Muscle of leg (tissue), 3 donors: ENCODE measurements at regions not wholly inside any gene's neighbourhood (a gene's known extent, or its start where the extent isn't known, plus 50 kb on each side); places are given as distances from the start of the nearest gene placed in this dataset.
"Not testable (repeated sequence)": the region's sequence is repeated elsewhere in the genome, so short reads cannot be mapped to it uniquely, and the experiment has no call there.

Experiments
- DNase-seq: peaks from one replicate; pipeline ENCODE4 v3.0.0; 2013
- H3K27ac ChIP-seq: one replicate; pipeline ENCODE4 v1.5.1; 2013; ENCODE audit warnings: mild to moderate bottlenecking, low read length, control low read depth
- H3K27me3 ChIP-seq: one replicate; pipeline ENCODE4 v1.6.1; 2013; ENCODE audit warnings: low read length; ENCODE audit not compliant: control insufficient read depth, insufficient read depth
- H3K36me3 ChIP-seq: one replicate; pipeline ENCODE4 v1.6.1; 2013; ENCODE audit warnings: low read length; ENCODE audit not compliant: control insufficient read depth, insufficient read depth
- H3K4me1 ChIP-seq: one replicate; pipeline ENCODE4 v1.6.1; 2013; ENCODE audit warnings: low read length; ENCODE audit not compliant: control insufficient read depth, insufficient read depth
- H3K4me3 ChIP-seq: one replicate; pipeline ENCODE4 v1.5.1; 2013; ENCODE audit warnings: low read length, control low read depth
- H3K9me3 ChIP-seq: replicated peaks from 2 replicates; pipeline ENCODE4 v1.6.1; 2013; ENCODE audit warnings: low read depth, low read length; ENCODE audit not compliant: control insufficient read depth
- WGBS: methylation state at CpG from one replicate; pipeline ENCODE4 v1.1.5; 2013; ENCODE audit warnings: missing lambda C conversion rate; ENCODE audit not compliant: insufficient coverage; 5-methylcytosine and 5-hydroxymethylcytosine counted together

- WGBS = no CpG with 5 or more reads among the region's 6 CpGs
- peaks cover 6% of the 10 kb centered on the region for H3K27me3 ChIP-seq
- DNase-seq = peak; percentile 72
Measured at GRCh38 chr9:88831713-88832407, 159.4 kb upstream of the S1PR3 start.

GRCh38 chr9:88833946-88834345 lies 157.3 kb upstream of the S1PR3 start:
- no peak overlapping the region for H3K27ac ChIP-seq
- H3K9me3 ChIP-seq = no peaks in the 10 kb centered on the region
- no peaks in the 10 kb centered on the region for H3K36me3 ChIP-seq
- H3K4me1 ChIP-seq = peaks cover 11% of the 10 kb centered on the region
- peak; percentile 42 for DNase-seq
- H3K4me3 ChIP-seq = no peak overlapping the region
- H3K27me3 ChIP-seq = no peaks in the 10 kb centered on the region
- 17% methylated on average over 1 of the region's 1 CpG for WGBS

More at GRCh38 chr9:88831713-88832407, 159.4 kb upstream of the S1PR3 start:
- Histone ChIP-seq H3K9me3 (no peaks in the 10 kb centered on the region), H3K36me3 (no peaks in the 10 kb centered on the region), H3K4me3 (no peak overlapping the region), H3K4me1 (peaks cover 11% of the 10 kb centered on the region), H3K27ac (peak overlapping the region; percentile 4)

GRCh38 chr9:88835038-88835466 lies 156.2 kb upstream of the S1PR3 start:
- H3K9me3 ChIP-seq = no peaks in the 10 kb centered on the region
- H3K27ac ChIP-seq = no peak overlapping the region
- no CpG with 5 or more reads among the region's 1 CpG for WGBS
- H3K36me3 ChIP-seq = no peaks in the 10 kb centered on the region
- H3K4me1 ChIP-seq = peaks cover 11% of the 10 kb centered on the region
- H3K27me3 ChIP-seq = no peaks in the 10 kb centered on the region
- peak; percentile 29 for DNase-seq
- no peak overlapping the region for H3K4me3 ChIP-seq

GRCh38 chr9:88835772-88836171 lies 155.5 kb upstream of the S1PR3 start:
- peak; percentile 50 for DNase-seq

GRCh38 chr9:88837731-88838130 lies 153.5 kb upstream of the S1PR3 start:
- Histone ChIP-seq H3K27me3 (no peaks in the 10 kb centered on the region), H3K4me1 (peaks cover 4% of the 10 kb centered on the region), H3K4me3 (no peak overlapping the region), H3K36me3 (no peaks in the 10 kb centered on the region), H3K9me3 (no peaks in the 10 kb centered on the region), H3K27ac (no peak overlapping the region)
- no CpG with 5 or more reads among the region's 2 CpGs for WGBS
- no peak for DNase-seq

More at GRCh38 chr9:88835772-88836171, 155.5 kb upstream of the S1PR3 start:
- H3K4me1 ChIP-seq = peaks cover 11% of the 10 kb centered on the region
- no peaks in the 10 kb centered on the region for H3K27me3 ChIP-seq
- 45% methylated on average over 2 of the region's 3 CpGs for WGBS
- no peak overlapping the region for H3K4me3 ChIP-seq
- H3K27ac ChIP-seq = no peak overlapping the region
- H3K36me3 ChIP-seq = no peaks in the 10 kb centered on the region
- no peaks in the 10 kb centered on the region for H3K9me3 ChIP-seq

GRCh38 chr9:88849878-88850277 lies 141.4 kb upstream of the S1PR3 start:
- H3K27me3 ChIP-seq, H3K36me3 ChIP-seq, H3K4me1 ChIP-seq, H3K27ac ChIP-seq, H3K9me3 ChIP-seq, H3K4me3 ChIP-seq, DNase-seq: not testable (repeated sequence)
- WGBS = 100% methylated on average over 5 of the region's 6 CpGs

GRCh38 chr9:88852794-88853193 lies 138.5 kb upstream of the S1PR3 start:
- H3K9me3 ChIP-seq = peaks cover 8% of the 10 kb centered on the region
- H3K27me3 ChIP-seq = no peaks in the 10 kb centered on the region
- WGBS = no CpG with 5 or more reads among the region's 1 CpG
- no peaks in the 10 kb centered on the region for H3K4me1 ChIP-seq
- no peak overlapping the region for H3K4me3 ChIP-seq
- DNase-seq = peak; percentile 84
- H3K27ac ChIP-seq = no peak overlapping the region
- H3K36me3 ChIP-seq = no peaks in the 10 kb centered on the region

- Histone ChIP-seq H3K9me3 (peaks cover 6% of the 10 kb centered on the region), H3K4me1 (peaks cover 15% of the 10 kb centered on the region), H3K27me3 (peaks cover 4% of the 10 kb centered on the region), H3K36me3 (no peaks in the 10 kb centered on the region), H3K27ac (no peak overlapping the region), H3K4me3 (no peak overlapping the region)
- WGBS = 75% methylated on average over 5 of the region's 5 CpGs
- no peak for DNase-seq
Measured at GRCh38 chr9:88870627-88871026, 120.6 kb upstream of the S1PR3 start.

GRCh38 chr9:88871669-88872068 lies 119.6 kb upstream of the S1PR3 start:
- Histone ChIP-seq H3K9me3 (peaks cover 6% of the 10 kb centered on the region), H3K27me3 (peaks cover 4% of the 10 kb centered on the region), H3K4me1 (peaks cover 15% of the 10 kb centered on the region), H3K4me3 (no peak overlapping the region), H3K36me3 (no peaks in the 10 kb centered on the region), H3K27ac (peak overlapping the region; percentile 59)
- DNase-seq = peak; percentile 21
- 53% methylated on average over 6 of the region's 8 CpGs for WGBS

GRCh38 chr9:88872192-88872946 lies 118.9 kb upstream of the S1PR3 start:
- peak overlapping the region; percentile 59 for H3K27ac ChIP-seq
- DNase-seq = peak; percentile 88
- H3K4me3 ChIP-seq = no peak overlapping the region
- peaks cover 15% of the 10 kb centered on the region for H3K4me1 ChIP-seq
- peaks cover 6% of the 10 kb centered on the region for H3K9me3 ChIP-seq
- H3K36me3 ChIP-seq = no peaks in the 10 kb centered on the region
- H3K27me3 ChIP-seq = peaks cover 4% of the 10 kb centered on the region
- 52% methylated on average over 2 of the region's 3 CpGs for WGBS
